Stimulated activated CD4-positive, alpha-beta T cell treated with anti-CD3 and anti-CD28 coated beads, Interleukin-2, amount 100 ng/mL, for 48 hours (primary cell): ENCODE measurements at regions not wholly inside any gene's neighbourhood (a gene's known extent, or its start where the extent isn't known, plus 50 kb on each side); places are given as distances from the start of the nearest gene placed in this dataset.
"Not testable (repeated sequence)": the region's sequence is repeated elsewhere in the genome, so short reads cannot be mapped to it uniquely, and the experiment has no call there.

Experiments used
- DNase-seq, 2 donors: peaks; one replicate each; pipeline ENCODE4 v3.0.0-alpha.2; 2020

GRCh38 chr5:109630093-109630492 is 59.6 kb upstream of the MAN2A1 start:
- no peak for DNase-seq

GRCh38 chr5:109628591-109628990 is 61.1 kb upstream of the MAN2A1 start:
- no peak for DNase-seq

DNA sequence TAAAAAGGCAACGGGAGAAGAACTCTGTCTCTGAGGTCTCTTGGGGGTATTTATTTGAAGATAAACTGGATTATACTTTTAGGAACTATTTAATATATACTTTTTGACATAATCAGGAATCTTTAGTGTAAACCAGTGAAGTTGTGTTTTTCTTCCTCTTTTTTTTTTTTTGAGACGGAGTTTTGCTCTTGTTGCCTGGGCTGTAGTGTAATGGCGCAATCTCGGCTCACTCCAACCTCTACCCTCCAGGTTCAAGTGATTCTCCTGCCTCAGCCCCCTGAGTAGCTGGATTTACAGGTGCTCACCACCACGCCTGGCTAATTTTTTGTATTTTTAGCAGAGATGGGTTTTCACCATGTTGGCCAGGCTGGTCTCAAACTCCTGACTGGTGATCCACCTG is 68.5 kb upstream of the MAN2A1 start:
- not testable (repeated sequence) for DNase-seq

GRCh38 chr5:109620651-109621050 is 69.1 kb upstream of the MAN2A1 start:
- DNase-seq: no peak

DNA sequence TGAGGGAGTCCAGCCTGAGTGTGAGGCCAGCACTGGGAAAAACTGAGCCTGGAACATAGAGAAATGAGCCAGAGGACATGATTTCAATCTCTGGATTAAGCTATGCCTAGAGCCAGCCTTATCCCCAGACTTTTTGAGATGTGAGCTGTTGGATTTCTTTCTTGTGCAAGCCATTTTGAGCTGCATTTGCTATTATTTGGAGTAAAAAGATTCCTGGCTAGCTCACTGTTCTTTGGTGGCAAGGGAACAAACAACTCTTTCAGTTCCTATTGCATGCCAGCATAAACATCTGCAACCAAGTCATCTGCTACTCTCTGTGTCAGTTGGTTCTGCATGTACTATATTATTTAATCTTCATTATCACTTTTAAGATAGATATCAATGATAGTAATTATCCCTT is 70.1 kb upstream of the MAN2A1 start:
- no peak for DNase-seq

DNA sequence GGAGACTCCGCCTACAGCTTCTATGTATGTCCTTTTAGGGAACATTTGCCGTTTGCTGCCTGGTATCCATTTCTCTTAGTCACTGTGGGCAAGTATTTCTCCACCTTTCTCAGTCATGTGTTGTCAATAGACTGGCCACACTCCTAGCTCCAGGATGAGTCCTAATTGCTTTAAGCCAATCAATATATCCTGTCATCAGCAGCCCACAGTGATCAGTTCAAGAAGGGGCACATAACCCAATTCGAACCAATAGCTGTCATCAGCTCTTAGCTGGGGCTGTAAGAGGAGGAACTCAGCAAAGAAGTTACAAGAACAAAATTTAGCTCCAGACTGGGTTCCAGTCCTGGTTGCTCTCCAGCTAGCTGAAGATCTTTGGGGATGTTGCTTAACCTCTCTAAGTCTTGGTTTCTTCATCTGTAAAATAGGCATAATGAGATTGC is 70.7 kb upstream of the MAN2A1 start:
- DNase-seq: no peak

GRCh38 chr5:109614981-109615380 is 74.7 kb upstream of the MAN2A1 start:
- DNase-seq: no peak

GRCh38 chr5:109614301-109614700 is 75.4 kb upstream of the MAN2A1 start:
- no peak for DNase-seq

DNA sequence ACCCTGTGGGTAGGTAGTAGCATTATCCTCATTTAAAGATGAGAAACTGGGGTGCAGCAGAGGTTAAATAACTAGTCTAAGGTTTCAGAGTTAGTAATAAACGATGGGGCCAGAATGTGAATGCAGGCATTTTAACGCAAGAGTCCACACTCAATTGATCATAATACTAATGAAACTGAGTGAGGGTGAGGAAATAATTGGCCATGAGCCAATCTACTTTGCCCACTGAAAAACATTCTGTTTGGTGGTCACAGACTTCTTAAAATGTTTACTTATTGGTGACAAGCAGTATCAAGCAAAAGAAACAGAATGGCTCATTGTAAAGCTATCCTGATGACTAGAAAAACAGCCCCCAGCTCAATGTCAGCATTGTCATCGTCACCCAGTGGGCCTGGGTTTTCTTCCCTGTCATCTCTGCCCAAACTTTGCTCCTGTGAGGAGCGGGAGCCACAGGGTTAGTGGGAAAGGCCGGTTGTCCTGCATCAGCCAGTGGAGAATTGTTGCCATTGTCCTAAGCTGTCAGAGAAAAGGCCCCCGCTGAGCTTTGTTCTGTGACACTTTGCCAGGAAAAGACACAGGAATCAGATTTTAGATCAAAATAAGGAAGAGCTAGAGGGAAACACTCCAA is 77.3 kb upstream of the MAN2A1 start:
- no peak for DNase-seq

DNA sequence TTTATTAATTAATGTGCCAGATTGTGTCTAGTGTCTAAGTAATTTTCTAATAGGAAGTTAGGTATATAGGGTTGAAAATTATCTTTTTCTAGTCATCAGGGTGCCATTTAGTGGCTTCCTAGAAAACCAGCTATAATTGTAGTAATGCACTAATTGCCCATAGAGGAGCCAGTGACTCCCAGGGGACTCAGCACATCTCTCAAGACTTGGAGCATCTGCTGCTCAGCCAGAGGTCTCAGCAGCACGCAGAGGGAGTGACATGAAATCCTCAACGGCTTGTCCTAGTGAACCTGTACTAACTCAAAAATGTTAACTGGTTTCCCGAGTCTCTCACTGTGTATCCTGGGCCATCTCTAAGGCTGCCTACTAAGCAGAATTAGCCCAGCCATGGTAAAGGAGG is 78.2 kb upstream of the MAN2A1 start:
- DNase-seq: no peak

GRCh38 chr5:109611061-109611460 is 78.7 kb upstream of the MAN2A1 start:
- no peak for DNase-seq

DNA sequence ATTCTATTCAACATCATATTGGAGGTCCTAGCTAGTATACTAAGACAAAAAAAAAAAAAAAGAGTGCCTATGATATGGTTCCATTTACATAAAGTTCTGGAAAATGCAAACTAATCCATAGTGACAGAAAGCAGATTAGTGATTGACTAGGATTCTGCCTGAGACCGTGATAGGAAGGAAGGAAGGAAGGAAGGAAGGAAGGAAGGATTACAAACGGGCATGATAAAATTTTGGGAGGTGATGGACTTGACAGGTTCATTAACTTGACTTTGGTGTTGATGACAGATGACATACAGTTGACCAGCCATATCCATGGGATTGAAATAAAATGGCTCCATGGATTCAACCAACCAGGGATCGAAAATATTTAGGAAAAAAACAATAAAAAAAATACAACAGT is 79.1 kb upstream of the MAN2A1 start:
- DNase-seq: no peak

DNA sequence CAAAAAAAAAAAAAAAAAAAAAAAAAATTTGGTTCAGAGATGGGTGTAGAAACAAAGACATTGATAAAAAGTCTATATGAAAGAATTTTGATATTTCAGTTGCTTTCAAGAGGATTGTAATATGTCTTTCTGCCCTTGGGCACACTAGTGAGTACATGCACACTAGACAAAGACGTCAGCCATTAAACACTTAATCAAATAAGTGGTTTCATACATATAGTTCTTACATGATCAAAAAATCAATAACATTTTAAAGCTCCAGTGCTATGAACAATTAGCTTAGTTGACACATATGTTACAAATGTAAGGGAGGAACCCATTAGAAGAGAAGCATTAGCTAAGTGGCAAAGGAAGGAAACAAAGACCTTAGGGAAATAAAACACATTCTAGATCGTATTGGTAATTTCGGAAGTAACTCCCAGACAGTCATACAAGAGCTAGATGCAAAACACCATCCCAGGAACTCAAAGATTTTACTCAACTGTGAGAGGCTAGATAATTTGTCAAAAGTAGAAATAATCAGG is 84.5 kb upstream of the MAN2A1 start:
- DNase-seq: no peak

GRCh38 chr5:109604758-109605157 is 85.0 kb upstream of the MAN2A1 start:
- no peak for DNase-seq

GRCh38 chr5:109601736-109602135 is 88.0 kb upstream of the MAN2A1 start:
- no peak for DNase-seq

- DNase-seq: no peak
Observed at GRCh38 chr5:109597893-109598292, 91.8 kb upstream of the MAN2A1 start.

DNA sequence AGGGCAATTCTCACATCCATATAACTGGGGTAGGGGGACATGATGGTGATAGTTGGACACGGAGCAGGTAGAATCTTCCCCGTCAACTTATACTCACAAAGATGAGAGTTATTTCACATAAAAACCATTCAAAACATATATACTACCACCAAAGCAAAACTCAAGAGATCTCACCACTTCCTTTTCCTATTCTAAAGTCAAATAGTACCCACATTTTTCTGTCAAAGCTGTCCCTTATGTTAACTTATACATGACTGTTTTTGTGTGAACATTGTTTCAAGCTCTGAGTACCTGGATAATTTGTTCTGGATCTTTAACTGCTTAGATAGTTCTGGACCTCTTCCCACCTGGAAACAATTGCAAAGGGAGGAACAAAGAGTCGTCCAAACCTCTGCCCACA is 95.5 kb upstream of the MAN2A1 start:
- DNase-seq: no peak

GRCh38 chr5:109590799-109591198 is 98.9 kb upstream of the MAN2A1 start:
- DNase-seq: no peak

DNA sequence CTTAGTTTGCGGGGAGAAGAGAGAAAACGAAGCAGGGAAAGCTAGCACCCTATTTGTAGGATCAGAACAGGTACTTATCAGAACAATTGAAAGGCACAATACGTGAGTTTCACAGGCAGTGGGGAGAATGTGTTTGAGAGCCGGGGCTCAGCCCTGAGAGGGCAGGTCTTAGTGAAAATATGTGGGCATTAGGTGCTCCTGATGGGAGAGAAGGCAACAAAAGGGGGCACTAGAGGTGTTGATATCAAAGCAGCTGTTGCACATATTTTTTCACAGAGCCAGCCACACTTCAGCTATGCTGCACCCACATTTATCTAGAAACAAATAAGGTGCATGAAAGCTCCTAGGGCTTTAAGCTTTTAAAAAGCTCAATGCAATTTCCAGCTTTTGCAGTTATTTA is 99.7 kb upstream of the MAN2A1 start:
- DNase-seq: no peak

- DNase-seq: no peak
Observed at GRCh38 chr5:109589239-109589638, 100.5 kb upstream of the MAN2A1 start.

- no peak for DNase-seq
Observed at GRCh38 chr5:109588281-109589035, 101.3 kb upstream of the MAN2A1 start.

DNA sequence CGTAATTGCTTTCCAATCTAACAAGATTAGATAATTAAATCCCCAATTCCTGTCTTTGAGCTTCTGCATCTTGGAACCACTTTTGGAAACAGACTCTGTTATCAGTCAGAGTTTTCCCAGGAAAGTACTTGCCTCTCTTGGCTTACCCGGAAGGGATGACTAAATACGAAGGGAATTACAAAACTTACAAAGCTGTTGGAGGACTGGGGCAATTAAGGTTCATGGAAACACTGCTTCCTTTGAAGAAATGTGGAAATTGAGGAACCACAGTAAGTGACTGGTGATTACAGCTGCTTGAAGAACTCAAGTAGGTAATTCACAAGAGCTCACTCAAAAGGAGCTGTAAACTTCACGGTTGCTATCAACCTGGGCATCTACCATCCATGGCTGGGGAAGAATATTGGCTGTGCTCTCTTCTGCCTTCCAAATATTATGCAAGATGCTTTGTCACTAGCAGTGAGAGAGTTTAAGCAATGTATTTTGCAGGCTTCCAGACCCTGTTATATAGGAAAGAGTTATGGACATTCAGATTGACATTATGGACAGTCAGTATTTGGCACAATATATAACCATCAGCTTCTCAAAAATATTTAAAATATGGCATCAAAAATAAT is 104.6 kb upstream of the MAN2A1 start:
- DNase-seq: no peak

GRCh38 chr5:109580225-109580624 is 109.5 kb upstream of the MAN2A1 start:
- DNase-seq: no peak

- DNase-seq: no peak
Observed at GRCh38 chr5:109575506-109575905, 114.2 kb upstream of the MAN2A1 start.
